Coronary artery (tissue), 2 donors: ENCODE measurements at regions not wholly inside any gene's neighbourhood (a gene's known extent, or its start where the extent isn't known, plus 50 kb on each side); places are given as distances from the start of the nearest gene placed in this dataset.

Source experiments
- DNase-seq: peaks from one replicate; pipeline ENCODE4 v3.0.0-alpha.2; 2017; ENCODE audit warnings: low spot score
- H3K27ac ChIP-seq, 2 donors: fragments of 200-600 bp; sonication (generic); one replicate each; pipeline ENCODE4 v1.5.1; 2016 to 2019
- H3K4me3 ChIP-seq: fragments of 200-600 bp; sonication (generic); 2 replicates; pipeline ENCODE4 v1.5.1; 2016; ENCODE audit warnings: mild to moderate bottlenecking, moderate library complexity
- TF ChIP-seq, protein P1 (sequence below): fragments of 200-600 bp; sonication (generic); IDR thresholded peaks from one replicate; pipeline ENCODE4 v1.5.1; 2019; ENCODE audit warnings: antibody characterized with exemption

DNA sequence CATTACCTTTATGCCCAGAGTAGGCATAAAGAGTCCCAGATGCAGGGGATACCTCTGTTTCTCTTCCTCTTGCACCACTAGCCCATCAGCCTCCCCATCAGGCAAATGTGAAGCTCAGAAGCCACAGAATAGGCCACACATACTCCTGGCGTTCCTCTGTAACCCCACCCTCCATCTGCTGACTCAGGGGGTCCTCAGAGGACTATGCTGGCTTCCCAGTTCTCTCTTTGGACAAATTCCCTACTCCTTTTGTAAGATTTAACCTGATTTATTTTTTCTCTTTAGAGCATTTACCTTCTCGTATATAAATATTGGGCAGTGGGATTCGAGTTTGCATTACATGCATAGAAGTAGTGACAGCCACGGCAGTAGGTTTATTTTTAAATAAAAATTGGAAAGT is 262.3 kb upstream of the CADM1 start:
- TF ChIP-seq, protein P1, sequence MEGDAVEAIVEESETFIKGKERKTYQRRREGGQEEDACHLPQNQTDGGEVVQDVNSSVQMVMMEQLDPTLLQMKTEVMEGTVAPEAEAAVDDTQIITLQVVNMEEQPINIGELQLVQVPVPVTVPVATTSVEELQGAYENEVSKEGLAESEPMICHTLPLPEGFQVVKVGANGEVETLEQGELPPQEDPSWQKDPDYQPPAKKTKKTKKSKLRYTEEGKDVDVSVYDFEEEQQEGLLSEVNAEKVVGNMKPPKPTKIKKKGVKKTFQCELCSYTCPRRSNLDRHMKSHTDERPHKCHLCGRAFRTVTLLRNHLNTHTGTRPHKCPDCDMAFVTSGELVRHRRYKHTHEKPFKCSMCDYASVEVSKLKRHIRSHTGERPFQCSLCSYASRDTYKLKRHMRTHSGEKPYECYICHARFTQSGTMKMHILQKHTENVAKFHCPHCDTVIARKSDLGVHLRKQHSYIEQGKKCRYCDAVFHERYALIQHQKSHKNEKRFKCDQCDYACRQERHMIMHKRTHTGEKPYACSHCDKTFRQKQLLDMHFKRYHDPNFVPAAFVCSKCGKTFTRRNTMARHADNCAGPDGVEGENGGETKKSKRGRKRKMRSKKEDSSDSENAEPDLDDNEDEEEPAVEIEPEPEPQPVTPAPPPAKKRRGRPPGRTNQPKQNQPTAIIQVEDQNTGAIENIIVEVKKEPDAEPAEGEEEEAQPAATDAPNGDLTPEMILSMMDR = no peak
- no peak overlapping the region for H3K27ac ChIP-seq
- no peak for DNase-seq
- no peak overlapping the region for H3K4me3 ChIP-seq

DNA sequence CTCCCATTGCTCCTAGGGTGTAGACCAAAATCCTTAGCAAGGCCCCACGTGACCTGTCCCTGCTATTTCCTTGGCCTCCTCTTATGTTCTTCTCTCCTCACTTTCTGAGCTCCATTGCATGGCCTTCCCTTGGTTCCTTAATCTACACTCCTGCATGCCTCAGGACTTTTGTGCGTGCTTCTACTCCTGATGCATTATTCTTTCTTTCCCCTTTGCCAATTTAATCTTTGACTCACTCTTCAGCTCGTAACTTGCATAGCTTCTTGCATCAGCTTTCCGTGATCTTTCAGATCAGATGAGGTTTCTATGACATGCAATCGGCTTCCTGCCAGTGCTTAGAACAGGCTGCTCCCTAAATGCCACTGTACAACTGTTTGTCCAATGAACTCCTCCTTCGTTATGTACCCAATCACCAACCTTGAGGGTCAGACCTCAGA is 261.6 kb upstream of the CADM1 start:
- TF ChIP-seq, protein P1 = no peak
- no peak for DNase-seq
- Histone ChIP-seq H3K27ac (no peak overlapping the region), H3K4me3 (no peak overlapping the region)

DNA sequence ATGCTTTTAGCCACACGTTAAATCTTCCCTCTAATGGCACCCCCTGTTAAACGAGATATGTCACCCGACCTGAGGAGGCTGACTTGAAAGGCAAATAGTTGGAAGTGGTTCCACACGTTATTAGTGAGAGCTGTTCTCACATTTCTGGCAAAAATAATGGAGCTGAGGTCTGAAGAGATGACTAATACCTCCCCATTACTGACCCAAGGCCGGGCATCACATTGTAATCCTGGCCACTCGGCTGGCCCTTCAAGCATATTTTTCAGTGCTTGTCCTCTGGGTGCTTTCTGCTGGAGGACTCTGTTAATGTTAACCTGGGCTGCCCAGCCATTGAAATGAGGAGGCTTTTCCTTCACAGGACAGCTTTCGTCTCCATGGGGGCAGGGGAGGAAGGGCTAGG is 260.0 kb upstream of the CADM1 start:
- no peak for DNase-seq
- TF ChIP-seq, protein P1 = no peak
- H3K27ac ChIP-seq = no peak overlapping the region
- H3K4me3 ChIP-seq = no peak overlapping the region

DNA sequence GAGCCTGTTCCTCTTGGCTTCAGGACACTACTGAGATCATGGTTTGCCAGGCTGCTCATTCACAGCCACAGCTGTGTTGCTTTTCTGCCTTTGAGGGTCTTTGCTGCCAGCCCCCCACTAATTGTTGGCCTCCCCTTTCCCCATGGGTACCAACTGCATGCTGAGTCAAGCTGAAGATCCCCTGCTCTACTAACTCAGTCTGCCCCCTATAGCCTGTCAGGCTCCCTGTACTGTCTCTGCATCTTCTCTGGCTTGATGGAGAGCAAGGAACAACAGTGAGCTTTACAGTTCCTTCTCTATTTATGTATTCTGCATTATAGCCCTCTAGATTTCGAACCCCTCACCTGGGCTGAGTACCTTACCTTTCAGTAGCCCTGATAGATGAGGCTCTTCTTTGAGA is 257.6 kb upstream of the CADM1 start:
- H3K4me3 ChIP-seq = no peak overlapping the region
- TF ChIP-seq, protein P1 = no peak
- no peak for DNase-seq
- no peak overlapping the region for H3K27ac ChIP-seq

DNA sequence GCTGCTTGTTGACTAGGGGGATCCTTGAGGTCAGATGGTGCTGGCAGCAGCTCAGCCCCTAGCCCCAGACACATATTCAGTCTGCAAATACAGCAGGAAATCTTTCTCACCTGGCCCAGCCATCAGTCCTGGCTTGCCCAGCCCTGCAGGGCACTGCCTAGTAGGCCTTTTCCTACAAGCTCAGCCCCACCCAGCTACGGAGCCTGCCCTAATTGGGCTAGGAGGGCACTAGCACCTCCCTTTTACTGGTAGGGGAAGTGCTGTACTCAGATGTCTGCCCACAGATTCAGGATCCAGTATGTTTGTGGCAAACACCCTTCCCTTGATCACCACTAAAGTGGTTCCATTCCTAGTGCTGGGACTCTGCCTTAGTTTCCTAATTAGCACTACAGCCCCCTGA is 257.1 kb upstream of the CADM1 start:
- TF ChIP-seq, protein P1 = no peak
- no peak for DNase-seq
- Histone ChIP-seq H3K27ac (no peak overlapping the region), H3K4me3 (no peak overlapping the region)

DNA sequence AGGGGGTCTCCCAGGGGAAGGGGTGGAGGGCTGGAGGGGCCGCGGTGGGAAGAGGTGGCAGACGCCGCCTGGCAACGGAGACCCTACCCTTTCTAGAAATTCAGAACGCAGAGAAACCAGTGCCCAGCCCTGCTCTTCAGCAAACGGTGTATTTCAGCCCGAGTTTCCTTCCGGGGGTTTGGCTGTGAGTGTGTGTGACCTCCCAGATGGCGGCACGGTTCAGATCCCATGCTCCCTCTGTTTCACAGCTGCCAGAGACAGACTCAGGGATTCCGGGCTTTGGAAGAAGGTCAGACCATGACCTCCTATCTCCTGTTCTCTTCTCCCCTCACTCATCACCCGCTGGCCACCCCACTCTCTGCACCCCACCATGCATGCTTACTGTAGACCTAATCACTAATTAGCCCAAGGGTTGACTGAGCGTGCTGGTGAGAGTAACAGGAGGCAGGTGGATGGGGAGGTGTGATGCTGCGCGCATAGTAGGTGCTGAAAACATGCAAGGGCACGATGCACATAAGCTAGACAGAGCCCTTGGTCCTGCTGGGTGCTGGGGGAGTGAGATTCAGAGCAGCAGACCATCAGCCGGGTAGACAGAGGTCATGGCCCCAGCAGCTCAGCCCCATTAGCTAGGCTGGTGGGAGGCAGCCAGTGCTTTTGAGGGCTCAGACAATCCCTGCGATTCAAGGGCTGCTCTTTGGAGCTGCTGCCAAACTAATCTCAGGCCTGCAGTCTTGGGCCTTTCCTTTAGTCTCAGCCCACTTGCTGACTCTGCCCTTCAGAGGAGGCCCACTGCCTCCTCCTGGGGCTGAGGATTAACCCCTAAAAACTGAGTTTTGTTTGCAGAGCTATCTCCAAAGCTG is 256.5 kb upstream of the CADM1 start:
- DNase-seq = no peak
- TF ChIP-seq, protein P1 = no peak
- peak overlapping the region in 1 of 2 donors; percentile 54 for H3K27ac ChIP-seq
- peak overlapping the region; percentile 90 for H3K4me3 ChIP-seq
